Ectodermal cell (in vitro differentiated cells): ENCODE measurements at regions not wholly inside any gene's neighbourhood (a gene's known extent, or its start where the extent isn't known, plus 50 kb on each side); places are given as distances from the start of the nearest gene placed in this dataset.
A peak's percentile ranks its signal among the peaks of the same experiment; 100 is the strongest.
"Not testable (repeated sequence)": the region's sequence is repeated elsewhere in the genome, so short reads cannot be mapped to it uniquely, and the experiment has no call there.

Experiments
- H3K27ac ChIP-seq: 2 replicates; pipeline ENCODE4 v1.7.0; 2013; ENCODE audit warnings: mild to moderate bottlenecking, low read depth, low read length; ENCODE audit not compliant: insufficient read depth, poor library complexity, severe bottlenecking
- H3K27me3 ChIP-seq: 2 replicates; pipeline ENCODE4 v1.7.0; 2013; ENCODE audit warnings: mild to moderate bottlenecking, low read length; ENCODE audit not compliant: insufficient read depth, control insufficient read depth, poor library complexity, severe bottlenecking
- H3K36me3 ChIP-seq: one replicate; pipeline ENCODE4 v1.7.0; 2013; ENCODE audit warnings: low read length; ENCODE audit not compliant: control insufficient read depth, insufficient read depth
- H3K4me1 ChIP-seq: one replicate; pipeline ENCODE4 v1.7.0; 2013; ENCODE audit warnings: low read length; ENCODE audit not compliant: control insufficient read depth, insufficient read depth
- H3K4me3 ChIP-seq: 2 replicates; pipeline ENCODE4 v1.7.0; 2013; ENCODE audit warnings: low read depth, low read length, control low read depth; ENCODE audit not compliant: insufficient read depth
- H3K9me3 ChIP-seq: 2 replicates; pipeline ENCODE4 v1.7.0; 2013; ENCODE audit warnings: mild to moderate bottlenecking, low read length, moderate library complexity; ENCODE audit not compliant: control insufficient read depth
- WGBS, 2 experiments: methylation state at CpG; one replicate each; pipeline ENCODE4 v1.1.7; 2013; ENCODE audit warnings: missing lambda C conversion rate in 2 of 2; 5-methylcytosine and 5-hydroxymethylcytosine counted together

- not testable (repeated sequence) for H3K27ac ChIP-seq, H3K4me1 ChIP-seq, H3K4me3 ChIP-seq, H3K27me3 ChIP-seq, H3K36me3 ChIP-seq, H3K9me3 ChIP-seq
- 61 to 64% methylated on average over 1 to 2 of the region's 2 CpGs for WGBS, 2 experiments
These were observed 376.4 kb upstream of the AMELY start for GRCh38 chrY:7287963-7288362.

DNA sequence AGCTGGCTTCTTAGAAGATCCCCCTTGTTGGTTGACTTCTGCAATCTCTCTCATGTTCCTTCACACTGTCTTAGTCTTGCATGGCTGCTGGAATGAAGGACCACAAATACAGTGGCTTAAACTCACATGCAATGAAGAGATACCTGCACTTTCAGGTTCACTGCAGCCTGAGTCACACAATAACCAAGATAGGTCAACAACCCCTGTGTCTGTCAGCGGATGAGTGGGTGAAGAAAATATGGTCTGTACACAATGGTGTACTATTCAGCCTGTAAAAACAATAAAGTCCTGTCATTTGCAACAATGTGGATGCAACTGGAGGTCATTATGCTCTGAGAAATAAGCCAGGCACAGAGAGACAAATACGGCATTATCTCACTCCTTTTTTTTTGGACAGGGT lies 373.8 kb upstream of the AMELY start:
- no peaks in the 10 kb centered on the region for H3K4me1 ChIP-seq
- no peaks in the 10 kb centered on the region for H3K36me3 ChIP-seq
- H3K27ac ChIP-seq: no peak overlapping the region
- 96 to 100% methylated on average over 1 to 2 of the region's 2 CpGs for WGBS, 2 experiments
- no peaks in the 10 kb centered on the region for H3K27me3 ChIP-seq
- H3K9me3 ChIP-seq: no peaks in the 10 kb centered on the region
- H3K4me3 ChIP-seq: no peak overlapping the region

DNA sequence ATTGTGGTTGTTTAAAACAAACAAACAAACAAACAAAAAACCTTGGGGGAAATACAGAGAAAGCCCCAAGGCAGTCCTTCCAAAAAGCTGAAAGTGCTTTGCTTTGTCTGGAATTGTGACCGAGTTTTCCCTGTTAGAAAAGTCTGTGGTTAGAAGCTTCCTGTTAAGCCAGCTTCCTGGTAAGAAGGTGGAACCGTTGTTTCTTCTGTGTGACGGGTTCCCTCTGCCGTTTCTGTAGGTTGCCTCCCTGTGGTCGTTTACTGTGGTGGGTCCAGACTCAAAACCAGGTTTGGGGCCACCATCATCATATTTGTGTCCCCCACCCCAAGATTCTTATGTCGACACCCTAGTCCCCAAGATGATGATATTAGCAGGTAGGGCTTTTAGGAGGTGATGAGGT lies 371.4 kb upstream of the AMELY start:
- Histone ChIP-seq H3K4me1 (no peaks in the 10 kb centered on the region), H3K4me3 (no peak overlapping the region), H3K9me3 (no peaks in the 10 kb centered on the region), H3K27ac (no peak overlapping the region), H3K36me3 (no peaks in the 10 kb centered on the region), H3K27me3 (no peaks in the 10 kb centered on the region)
- WGBS, 2 experiments: 81 to 86% methylated on average over 5 to 6 of the region's 6 CpGs

DNA sequence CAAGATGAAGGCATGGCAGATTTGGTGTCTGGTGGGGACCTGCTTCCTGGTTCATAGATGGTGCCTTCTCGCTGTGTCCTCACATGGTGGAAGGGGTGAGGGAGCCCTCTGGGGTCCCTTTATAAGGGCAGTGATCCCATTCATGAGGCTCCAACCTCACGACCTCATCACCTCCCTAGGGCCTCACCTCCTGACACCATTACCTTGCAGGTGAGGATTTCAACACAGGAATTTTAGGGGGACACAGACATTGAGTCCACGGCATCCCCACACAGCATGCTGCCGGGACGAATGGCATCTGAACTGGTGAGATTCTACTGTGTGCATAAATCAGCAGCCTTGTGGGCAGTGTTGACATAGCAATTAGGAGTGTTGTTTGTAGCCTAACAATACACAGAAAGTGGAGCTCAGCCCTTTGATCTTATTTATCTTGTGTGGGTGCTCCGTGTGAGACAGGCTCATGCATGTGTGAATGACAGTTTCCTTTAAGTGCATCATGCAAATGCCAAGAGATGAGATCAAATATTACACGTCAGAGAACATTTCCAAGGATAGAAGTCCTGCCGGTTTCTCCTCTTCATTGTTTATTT lies 368.7 kb upstream of the AMELY start:
- H3K4me1 ChIP-seq, H3K9me3 ChIP-seq, H3K27ac ChIP-seq, H3K4me3 ChIP-seq, H3K27me3 ChIP-seq, H3K36me3 ChIP-seq: not testable (repeated sequence)
- 56 to 70% methylated on average over 4 of the region's 8 CpGs for WGBS, 2 experiments

DNA sequence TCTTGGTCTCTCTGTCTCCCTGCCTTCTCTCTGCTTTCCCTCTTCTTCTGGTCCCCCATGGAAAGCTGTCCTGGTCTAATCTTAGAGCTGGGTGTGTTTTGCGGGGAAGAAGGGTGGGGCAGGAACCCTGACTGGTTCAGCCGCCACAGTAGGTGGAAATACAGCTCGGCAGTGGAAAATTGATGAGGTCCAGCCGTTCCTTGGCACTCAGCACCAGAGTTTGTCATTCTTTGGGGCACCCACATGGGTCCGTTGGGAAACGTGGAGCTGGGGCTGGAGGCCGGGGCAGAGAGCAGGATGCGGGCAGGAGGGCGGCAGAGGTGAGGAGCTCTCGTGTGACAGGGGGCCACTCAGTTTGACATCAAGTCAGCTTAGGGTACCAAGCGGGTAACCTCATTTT lies 364.2 kb upstream of the AMELY start:
- Histone ChIP-seq H3K4me3 (peak overlapping the region; percentile 62), H3K27me3 (no peaks in the 10 kb centered on the region), H3K27ac (no peak overlapping the region), H3K4me1 (no peaks in the 10 kb centered on the region), H3K9me3 (no peaks in the 10 kb centered on the region), H3K36me3 (no peaks in the 10 kb centered on the region)
- WGBS, 2 experiments: 65 to 71% methylated on average over 11 of the region's 11 CpGs

- WGBS, 2 experiments: 3% methylated on average over 15 to 18 of the region's 18 CpGs
- Histone ChIP-seq H3K27ac (no peak overlapping the region), H3K4me1 (no peaks in the 10 kb centered on the region), H3K4me3 (peak overlapping the region; percentile 62), H3K27me3 (no peaks in the 10 kb centered on the region), H3K36me3 (no peaks in the 10 kb centered on the region), H3K9me3 (no peaks in the 10 kb centered on the region)
These were observed 363.5 kb upstream of the AMELY start for GRCh38 chrY:7275014-7275413.

GRCh38 chrY:7274369-7274913 lies 362.9 kb upstream of the AMELY start:
- Histone ChIP-seq H3K27me3 (no peaks in the 10 kb centered on the region), H3K27ac (peak overlapping the region; percentile 8), H3K9me3 (no peaks in the 10 kb centered on the region), H3K36me3 (no peaks in the 10 kb centered on the region), H3K4me1 (no peaks in the 10 kb centered on the region), H3K4me3 (peak overlapping the region; percentile 62)
- WGBS, 2 experiments: 0% methylated on average over 54 of the region's 54 CpGs

GRCh38 chrY:7273587-7274203 lies 362.1 kb upstream of the AMELY start:
- Histone ChIP-seq H3K27ac (peak overlapping the region; percentile 8), H3K27me3 (no peaks in the 10 kb centered on the region), H3K4me1 (no peaks in the 10 kb centered on the region), H3K36me3 (no peaks in the 10 kb centered on the region), H3K9me3 (no peaks in the 10 kb centered on the region), H3K4me3 (peak overlapping the region; percentile 62)
- 0% methylated on average over 65 of the region's 65 CpGs for WGBS, 2 experiments

- Histone ChIP-seq H3K27me3 (no peaks in the 10 kb centered on the region), H3K4me3 (peak overlapping the region; percentile 62), H3K36me3 (no peaks in the 10 kb centered on the region), H3K27ac (no peak overlapping the region), H3K9me3 (no peaks in the 10 kb centered on the region), H3K4me1 (no peaks in the 10 kb centered on the region)
- 1% methylated on average over 23 to 24 of the region's 24 CpGs for WGBS, 2 experiments
These were observed 361.1 kb upstream of the AMELY start for GRCh38 chrY:7272556-7273195.

DNA sequence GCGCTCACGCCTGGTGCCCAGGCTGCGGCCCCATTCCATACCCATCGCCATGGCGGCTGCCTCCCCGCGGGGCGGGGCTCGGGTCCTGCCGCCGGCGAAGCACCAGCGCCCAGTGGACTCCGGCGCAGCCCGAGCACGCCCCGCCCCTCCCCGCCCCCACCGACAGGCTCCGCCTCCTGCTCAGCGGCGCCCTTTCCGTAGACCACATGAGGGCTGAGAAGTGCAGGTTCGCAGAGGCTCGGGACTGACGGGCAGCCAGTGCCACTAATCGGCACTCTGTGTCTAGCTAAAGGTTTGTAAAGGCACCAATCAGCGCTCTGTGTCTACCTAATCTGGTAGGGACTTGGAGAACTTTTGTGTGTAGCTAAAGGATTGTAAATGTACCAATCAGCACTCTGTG lies 352.2 kb upstream of the AMELY start:
- no peak overlapping the region for H3K4me3 ChIP-seq
- no peak overlapping the region for H3K27ac ChIP-seq
- no peaks in the 10 kb centered on the region for H3K27me3 ChIP-seq
- 95% methylated on average over 29 of the region's 29 CpGs for WGBS, 2 experiments
- H3K9me3 ChIP-seq: no peaks in the 10 kb centered on the region
- H3K36me3 ChIP-seq: no peaks in the 10 kb centered on the region
- no peaks in the 10 kb centered on the region for H3K4me1 ChIP-seq
